Mesendoderm (in vitro differentiated cells): ENCODE measurements at regions not wholly inside any gene's neighbourhood (a gene's known extent, or its start where the extent isn't known, plus 50 kb on each side); places are given as distances from the start of the nearest gene placed in this dataset.

ENCODE experiments used
- DNase-seq: peaks from one replicate; pipeline ENCODE4 v3.0.0; 2013
- H2AK5ac ChIP-seq: 2 replicates; pipeline ENCODE4 v1.6.1; 2013; ENCODE audit warnings: low read length, inconsistent platforms
- H2BK120ac ChIP-seq: 2 replicates; pipeline ENCODE4 v1.6.1; 2013; ENCODE audit warnings: low read depth, mild to moderate bottlenecking, low read length, moderate library complexity, mixed read lengths
- H2BK15ac ChIP-seq: replicated peaks from 2 replicates; pipeline ENCODE4 v1.6.1; 2013; ENCODE audit warnings: low read depth, mild to moderate bottlenecking, moderate library complexity
- H2BK5ac ChIP-seq: 2 replicates; pipeline ENCODE4 v1.6.1; 2013; ENCODE audit warnings: low read length, inconsistent platforms
- H3K18ac ChIP-seq: 2 replicates; pipeline ENCODE4 v1.6.1; 2013; ENCODE audit warnings: mild to moderate bottlenecking, low read length, mixed read lengths
- H3K23ac ChIP-seq: one replicate; pipeline ENCODE4 v1.6.1; 2013; ENCODE audit warnings: low read length
- H3K27ac ChIP-seq: 2 replicates; pipeline ENCODE4 v1.5.1; 2013; ENCODE audit warnings: low read depth, mild to moderate bottlenecking, inconsistent platforms, low read length, moderate library complexity
- H3K27me3 ChIP-seq: 2 replicates; pipeline ENCODE4 v1.6.1; 2013; ENCODE audit warnings: low read length, control low read depth, mild to moderate bottlenecking, inconsistent platforms; ENCODE audit not compliant: insufficient read depth, poor library complexity
- H3K36me3 ChIP-seq: 2 replicates; pipeline ENCODE4 v1.6.1; 2013; ENCODE audit warnings: low read length, inconsistent platforms; ENCODE audit not compliant: control insufficient read depth, insufficient read depth
- H3K4ac ChIP-seq: one replicate; pipeline ENCODE4 v1.6.1; 2013; ENCODE audit warnings: low read depth, mild to moderate bottlenecking, low read length, moderate library complexity
- H3K4me1 ChIP-seq: 2 replicates; pipeline ENCODE4 v1.6.1; 2013; ENCODE audit warnings: low read depth, low read length, inconsistent platforms; ENCODE audit not compliant: control insufficient read depth
- H3K4me2 ChIP-seq: 2 replicates; pipeline ENCODE4 v1.6.1; 2013; ENCODE audit warnings: low read length
- H3K4me3 ChIP-seq: 2 replicates; pipeline ENCODE4 v1.5.1; 2013; ENCODE audit warnings: mild to moderate bottlenecking, low read length
- H3K56ac ChIP-seq: one replicate; pipeline ENCODE4 v1.6.1; 2013; ENCODE audit warnings: low read length
- H3K79me1 ChIP-seq: 2 replicates; pipeline ENCODE4 v1.6.1; 2013; ENCODE audit warnings: low read length, inconsistent platforms
- H3K79me2 ChIP-seq: 2 replicates; pipeline ENCODE4 v1.6.1; 2013; ENCODE audit warnings: mild to moderate bottlenecking, low read length; ENCODE audit not compliant: control insufficient read depth, insufficient read depth
- H3K9ac ChIP-seq: 2 replicates; pipeline ENCODE4 v1.6.1; 2013; ENCODE audit warnings: low read length, inconsistent platforms
- H4K5ac ChIP-seq: one replicate; pipeline ENCODE4 v1.6.1; 2013; ENCODE audit warnings: low read length
- H4K8ac ChIP-seq: one replicate; pipeline ENCODE4 v1.6.1; 2013; ENCODE audit warnings: low read depth, mild to moderate bottlenecking, control low read depth, low read length, moderate library complexity
- WGBS: extraction: QIAGEN DNeasy Blood & Tissue Kit; methylation state at CpG from one replicate; pipeline ENCODE4 v1.1.7; 2013; ENCODE audit warnings: low lambda C conversion rate, missing lambda C conversion rate; ENCODE audit not compliant: insufficient coverage; ENCODE audit errors: extremely low coverage; 5-methylcytosine and 5-hydroxymethylcytosine counted together

GRCh38 chr6:28758818-28759235, 165.0 kb downstream of the TRIM27 start:
- no peaks in the 10 kb centered on the region for H3K4me1 ChIP-seq
- H3K9ac ChIP-seq, result no peak overlapping the region
- no peaks in the 10 kb centered on the region for H3K36me3 ChIP-seq
- no peak for DNase-seq
- H3K56ac ChIP-seq, result no peak overlapping the region
- H3K79me1 ChIP-seq, result no peaks in the 10 kb centered on the region
- H4K8ac ChIP-seq, result no peak overlapping the region
- no peak overlapping the region for H3K4ac ChIP-seq
- H2BK120ac ChIP-seq, result no peak overlapping the region
- no peak overlapping the region for H3K18ac ChIP-seq
- H2BK5ac ChIP-seq, result no peak overlapping the region
- no peak overlapping the region for H2AK5ac ChIP-seq
- H3K27me3 ChIP-seq, result peaks cover 2% of the 10 kb centered on the region
- no peak overlapping the region for H2BK15ac ChIP-seq
- no peak overlapping the region for H3K4me3 ChIP-seq
- H3K23ac ChIP-seq, result no peak overlapping the region
- H3K79me2 ChIP-seq, result no peaks in the 10 kb centered on the region
- no peak overlapping the region for H4K5ac ChIP-seq
- H3K27ac ChIP-seq, result no peak overlapping the region
- H3K4me2 ChIP-seq, result no peak overlapping the region
- 100% methylated on average over 1 of the region's 6 CpGs for WGBS

GRCh38 chr6:28764014-28764723, 159.6 kb downstream of the TRIM27 start:
- H3K79me1 ChIP-seq, result no peaks in the 10 kb centered on the region
- H2BK5ac ChIP-seq, result no peak overlapping the region
- H3K27me3 ChIP-seq, result peaks cover 30% of the 10 kb centered on the region
- no peak overlapping the region for H2BK120ac ChIP-seq
- H3K4me2 ChIP-seq, result peak overlapping the region; percentile 30
- H4K5ac ChIP-seq, result no peak overlapping the region
- no peak overlapping the region for H3K4me3 ChIP-seq
- DNase-seq, result no peak
- H3K9ac ChIP-seq, result no peak overlapping the region
- H3K36me3 ChIP-seq, result no peaks in the 10 kb centered on the region
- peak overlapping the region; percentile 84 for H3K23ac ChIP-seq
- H3K4me1 ChIP-seq, result peaks cover 10% of the 10 kb centered on the region
- H4K8ac ChIP-seq, result no peak overlapping the region
- H2BK15ac ChIP-seq, result no peak overlapping the region
- no peak overlapping the region for H3K27ac ChIP-seq
- H3K79me2 ChIP-seq, result no peaks in the 10 kb centered on the region
- H3K18ac ChIP-seq, result no peak overlapping the region
- WGBS, result no CpG with 5 or more reads among the region's 27 CpGs
- no peak overlapping the region for H3K4ac ChIP-seq
- H2AK5ac ChIP-seq, result no peak overlapping the region
- no peak overlapping the region for H3K56ac ChIP-seq

GRCh38 chr6:28764761-28765282, 159.0 kb downstream of the TRIM27 start:
- Histone ChIP-seq H2BK5ac (no peak overlapping the region), H3K4me2 (no peak overlapping the region), H2BK15ac (no peak overlapping the region), H3K79me1 (no peaks in the 10 kb centered on the region), H3K4me1 (peaks cover 10% of the 10 kb centered on the region), H2AK5ac (no peak overlapping the region), H3K27me3 (peaks cover 35% of the 10 kb centered on the region), H4K8ac (no peak overlapping the region), H3K27ac (no peak overlapping the region), H4K5ac (no peak overlapping the region), H3K18ac (no peak overlapping the region), H3K79me2 (no peaks in the 10 kb centered on the region), H3K4ac (no peak overlapping the region), H3K9ac (no peak overlapping the region), H3K23ac (no peak overlapping the region), H2BK120ac (no peak overlapping the region), H3K4me3 (no peak overlapping the region), H3K36me3 (no peaks in the 10 kb centered on the region), H3K56ac (no peak overlapping the region)
- DNase-seq, result no peak
- WGBS, result no CpG with 5 or more reads among the region's 15 CpGs

- DNase-seq, result peak; percentile 59
- no peak overlapping the region for H4K5ac ChIP-seq
- H3K36me3 ChIP-seq, result no peaks in the 10 kb centered on the region
- peak overlapping the region; percentile 59 for H3K4me2 ChIP-seq
- no peak overlapping the region for H3K23ac ChIP-seq
- H3K4me1 ChIP-seq, result peaks cover 12% of the 10 kb centered on the region
- no peak overlapping the region for H3K56ac ChIP-seq
- peak overlapping the region; percentile 36 for H3K9ac ChIP-seq
- H3K27ac ChIP-seq, result no peak overlapping the region
- no CpG with 5 or more reads among the region's 13 CpGs for WGBS
- H3K4ac ChIP-seq, result peak overlapping the region; percentile 52
- no peak overlapping the region for H3K4me3 ChIP-seq
- no peak overlapping the region for H3K18ac ChIP-seq
- H3K27me3 ChIP-seq, result peaks cover 46% of the 10 kb centered on the region
- H2BK5ac ChIP-seq, result no peak overlapping the region
- H3K79me1 ChIP-seq, result no peaks in the 10 kb centered on the region
- no peak overlapping the region for H2BK15ac ChIP-seq
- no peak overlapping the region for H4K8ac ChIP-seq
- H3K79me2 ChIP-seq, result no peaks in the 10 kb centered on the region
- H2BK120ac ChIP-seq, result no peak overlapping the region
- H2AK5ac ChIP-seq, result no peak overlapping the region
These were observed 157.8 kb downstream of the TRIM27 start for GRCh38 chr6:28765978-28766351.

GRCh38 chr6:28766426-28766825, 157.4 kb downstream of the TRIM27 start:
- Histone ChIP-seq H2AK5ac (no peak overlapping the region), H3K56ac (no peak overlapping the region), H3K9ac (no peak overlapping the region), H3K79me1 (no peaks in the 10 kb centered on the region), H3K4me1 (peaks cover 12% of the 10 kb centered on the region), H3K79me2 (no peaks in the 10 kb centered on the region), H4K8ac (no peak overlapping the region), H3K36me3 (no peaks in the 10 kb centered on the region), H2BK5ac (no peak overlapping the region), H3K23ac (no peak overlapping the region), H4K5ac (no peak overlapping the region), H3K4ac (no peak overlapping the region), H3K27ac (no peak overlapping the region), H2BK120ac (no peak overlapping the region), H3K4me3 (no peak overlapping the region), H3K27me3 (peaks cover 51% of the 10 kb centered on the region), H2BK15ac (no peak overlapping the region), H3K4me2 (no peak overlapping the region), H3K18ac (no peak overlapping the region)
- no CpG with 5 or more reads among the region's 5 CpGs for WGBS
- peak; percentile 93 for DNase-seq

- Histone ChIP-seq H3K56ac (peak overlapping the region; percentile 37), H3K4ac (no peak overlapping the region), H4K5ac (no peak overlapping the region), H3K36me3 (no peaks in the 10 kb centered on the region), H3K27me3 (peaks cover 55% of the 10 kb centered on the region), H3K4me3 (no peak overlapping the region), H2AK5ac (peak overlapping the region; percentile 18), H3K4me1 (peaks cover 15% of the 10 kb centered on the region), H3K4me2 (no peak overlapping the region), H3K9ac (no peak overlapping the region), H3K79me2 (no peaks in the 10 kb centered on the region), H2BK120ac (no peak overlapping the region), H2BK15ac (no peak overlapping the region), H3K18ac (no peak overlapping the region), H3K79me1 (no peaks in the 10 kb centered on the region), H3K23ac (no peak overlapping the region), H4K8ac (no peak overlapping the region), H3K27ac (no peak overlapping the region), H2BK5ac (peak overlapping the region; percentile 31)
- whole genome bisulfite sequencing, result no CpG with 5 or more reads among the region's 4 CpGs
- no peak for DNase-seq
These were observed 156.7 kb downstream of the TRIM27 start for GRCh38 chr6:28767133-28767532.
